ENCODE measurements at regions not wholly inside any gene's neighbourhood (a gene's known extent, or its start where the extent isn't known, plus 50 kb on each side); places are given as distances from the start of the nearest gene placed in this dataset.

DNA sequence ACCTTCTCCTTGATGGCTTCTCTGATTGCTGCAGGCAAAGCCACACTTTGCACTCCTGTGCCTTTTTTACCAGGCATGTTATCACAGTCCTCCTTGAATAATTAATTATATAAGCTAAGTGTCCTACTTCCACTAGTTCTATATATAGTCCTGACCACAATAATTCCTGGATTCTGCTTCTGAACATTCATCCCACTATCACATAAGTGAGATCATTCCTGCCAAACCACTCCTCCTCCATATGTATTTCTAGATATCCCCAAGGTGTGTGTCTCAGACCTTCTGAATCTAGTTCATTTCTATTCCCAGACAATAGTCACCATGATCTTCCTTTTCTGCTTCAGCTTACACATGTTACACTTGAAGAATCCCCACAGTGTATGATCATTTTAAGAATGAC lies 1237.5 kb upstream of the MAP3K7 start:
- TF ChIP-seq YY1 (IDR thresholded peaks at IDR 0.05; ENCODE audit: insufficient read depth, insufficient read length) (no peak), ZNF274 (IDR thresholded peaks at IDR 0.05; ENCODE audit: low read depth, low read length) (no peak), SUZ12 (IDR thresholded peaks at IDR 0.05; ENCODE audit: extremely low read depth, insufficient read depth, insufficient read length) (no peak)
